ENCODE measurements at regions not wholly inside any gene's neighbourhood (a gene's known extent, or its start where the extent isn't known, plus 50 kb on each side); places are given as distances from the start of the nearest gene placed in this dataset.

DNA sequence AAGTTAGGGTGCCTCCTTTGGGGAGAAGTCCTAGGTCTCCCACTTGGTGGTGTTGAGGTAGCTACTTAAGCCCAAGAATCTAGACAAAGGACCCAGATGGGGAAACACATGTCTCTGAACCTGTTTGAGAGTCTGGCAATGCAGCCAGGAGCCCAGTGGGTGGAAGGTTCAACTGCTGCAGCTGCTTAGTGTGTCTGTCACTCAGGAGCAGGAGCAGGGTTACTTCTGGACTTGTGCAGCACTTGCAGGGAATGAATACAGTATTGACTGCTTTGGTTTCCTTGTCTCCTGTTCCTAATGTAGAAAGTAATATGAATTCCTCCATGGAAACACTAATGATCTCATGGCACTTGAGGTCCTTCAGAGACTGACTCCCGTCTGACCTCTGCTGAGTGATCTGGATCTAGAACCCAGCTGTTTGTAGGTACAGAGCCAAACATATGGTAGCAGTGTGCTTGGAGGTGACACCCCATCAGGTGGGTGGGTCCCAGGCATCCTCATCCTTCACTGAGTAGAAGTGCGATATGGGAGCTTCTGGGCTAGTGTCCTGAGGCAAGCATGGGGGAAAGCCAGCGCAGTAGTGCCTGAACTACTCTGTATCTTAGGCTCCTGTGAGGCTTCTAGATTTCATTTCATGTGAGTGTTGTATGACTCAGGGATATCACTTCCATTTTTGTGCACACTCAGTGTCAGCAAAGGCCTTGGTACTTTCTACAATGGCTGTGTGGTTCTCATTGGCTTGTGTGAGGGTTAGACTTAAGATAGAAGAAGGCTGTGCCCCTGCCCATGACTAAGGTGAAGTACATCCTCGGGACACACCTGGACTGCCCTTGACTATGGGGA is 85.0 kb upstream of the WDR1 start:
- no peak for DNase-seq

- no peak for DNase-seq
Measured at GRCh38 chr4:10200869-10201268, 84.3 kb upstream of the WDR1 start.

DNA sequence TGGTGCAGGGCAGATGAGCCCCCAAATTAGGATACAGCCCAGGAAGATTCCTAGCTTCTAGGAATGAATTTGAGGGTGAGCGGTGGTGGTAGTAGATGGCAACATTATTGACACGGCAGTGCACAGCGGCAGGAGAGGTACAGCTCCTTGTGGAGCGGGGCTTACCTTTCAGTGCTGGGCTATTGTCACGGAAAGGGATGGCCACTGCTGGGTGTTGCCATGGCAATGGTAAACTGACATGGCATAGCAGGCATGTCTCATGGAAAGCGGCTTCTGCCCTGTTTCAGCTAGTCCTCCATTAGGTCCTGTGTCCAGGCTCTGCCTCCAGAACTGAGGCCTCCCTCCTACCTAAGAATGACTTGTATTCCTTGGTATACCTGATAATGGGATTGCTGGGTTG is 81.8 kb upstream of the WDR1 start:
- DNase-seq: no peak

DNA sequence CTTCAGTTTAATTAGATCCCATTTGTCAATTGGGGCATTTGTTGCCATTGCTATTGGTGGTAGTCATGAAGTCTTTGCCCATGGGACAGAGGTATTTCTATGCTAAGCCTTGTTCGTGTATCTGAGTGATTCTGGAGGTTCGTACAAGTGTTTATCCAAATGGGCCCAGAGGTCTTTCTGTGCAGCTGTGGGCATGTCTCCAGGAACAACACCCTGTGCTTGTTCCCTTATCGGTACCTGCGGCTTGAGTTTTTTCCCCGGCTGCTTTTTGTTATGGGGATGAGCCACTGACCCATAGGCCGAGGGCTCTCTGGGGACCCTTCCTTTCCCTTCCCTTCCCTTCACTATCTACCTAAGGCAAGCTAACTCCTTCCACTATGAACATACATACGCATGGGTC is 81.4 kb upstream of the WDR1 start:
- no peak for DNase-seq

- DNase-seq: no peak
Measured at GRCh38 chr4:10196191-10196590, 79.6 kb upstream of the WDR1 start.

DNA sequence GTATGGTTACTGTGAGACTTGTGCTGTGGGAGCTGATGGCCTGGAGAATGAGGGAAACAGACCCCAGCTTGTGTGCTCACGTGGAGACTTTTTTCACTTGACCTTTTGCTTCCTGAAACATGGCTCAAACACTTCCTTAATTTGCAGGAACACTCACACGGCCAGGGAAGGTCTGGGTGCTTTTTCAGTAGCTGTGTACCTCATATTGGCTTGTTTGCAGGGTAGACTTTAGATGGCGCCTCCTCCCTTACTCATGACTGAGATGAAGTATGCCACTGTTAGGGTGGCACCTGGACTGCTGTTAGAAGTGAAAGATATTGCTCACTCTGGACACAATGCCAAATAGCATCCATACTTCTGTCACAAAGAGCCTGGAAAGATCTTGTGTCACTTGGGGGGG is 75.7 kb upstream of the WDR1 start:
- DNase-seq: no peak

- DNase-seq: no peak
Measured at GRCh38 chr4:10188400-10189004, 71.9 kb upstream of the WDR1 start.

DNA sequence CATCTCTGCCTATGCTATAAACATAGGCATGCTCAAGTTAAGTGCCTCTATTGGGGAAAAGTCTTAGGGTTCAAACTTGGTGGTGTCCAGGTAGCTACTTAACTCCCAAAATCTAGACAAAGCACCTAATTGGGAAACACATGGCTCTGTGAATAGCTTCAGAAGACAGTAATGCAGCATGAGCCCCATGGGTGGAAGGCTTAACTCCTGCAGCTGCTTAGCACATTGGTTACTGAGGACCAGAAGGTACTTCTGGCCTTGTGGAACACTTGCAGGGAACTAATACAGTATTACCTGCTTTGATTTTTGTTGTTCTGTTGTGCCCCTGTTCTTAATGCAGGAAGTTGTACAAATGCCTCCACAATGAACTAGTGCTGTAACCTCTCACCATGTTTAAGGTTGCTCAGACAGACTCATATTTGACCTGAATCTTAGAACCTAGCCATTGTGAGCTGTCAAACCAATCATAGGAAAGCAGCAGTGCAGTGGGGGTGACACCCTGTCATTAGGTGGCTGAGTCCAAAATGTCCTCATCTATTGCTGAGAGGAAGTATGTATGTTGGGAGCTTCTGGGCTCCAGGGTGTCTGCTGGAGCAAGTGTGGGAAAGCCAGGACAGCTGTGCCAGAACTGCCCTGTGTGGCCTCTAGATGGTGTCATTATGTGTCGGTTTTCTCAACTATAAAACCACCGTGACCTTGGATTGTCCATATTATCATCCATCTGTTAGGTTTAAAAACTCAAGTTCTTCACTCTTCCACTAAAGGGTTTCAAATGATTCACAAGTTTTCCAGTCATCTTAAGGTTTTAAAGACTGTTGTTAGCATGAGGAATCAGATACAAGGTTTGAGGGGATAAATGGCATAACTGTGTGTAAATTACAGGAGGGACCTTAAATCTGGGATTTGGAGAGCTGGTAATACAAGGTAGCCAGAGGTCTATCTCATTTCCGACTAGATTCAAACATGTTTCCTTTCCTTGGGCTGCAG is 69.9 kb upstream of the WDR1 start:
- peak; percentile 11 for DNase-seq

DNA sequence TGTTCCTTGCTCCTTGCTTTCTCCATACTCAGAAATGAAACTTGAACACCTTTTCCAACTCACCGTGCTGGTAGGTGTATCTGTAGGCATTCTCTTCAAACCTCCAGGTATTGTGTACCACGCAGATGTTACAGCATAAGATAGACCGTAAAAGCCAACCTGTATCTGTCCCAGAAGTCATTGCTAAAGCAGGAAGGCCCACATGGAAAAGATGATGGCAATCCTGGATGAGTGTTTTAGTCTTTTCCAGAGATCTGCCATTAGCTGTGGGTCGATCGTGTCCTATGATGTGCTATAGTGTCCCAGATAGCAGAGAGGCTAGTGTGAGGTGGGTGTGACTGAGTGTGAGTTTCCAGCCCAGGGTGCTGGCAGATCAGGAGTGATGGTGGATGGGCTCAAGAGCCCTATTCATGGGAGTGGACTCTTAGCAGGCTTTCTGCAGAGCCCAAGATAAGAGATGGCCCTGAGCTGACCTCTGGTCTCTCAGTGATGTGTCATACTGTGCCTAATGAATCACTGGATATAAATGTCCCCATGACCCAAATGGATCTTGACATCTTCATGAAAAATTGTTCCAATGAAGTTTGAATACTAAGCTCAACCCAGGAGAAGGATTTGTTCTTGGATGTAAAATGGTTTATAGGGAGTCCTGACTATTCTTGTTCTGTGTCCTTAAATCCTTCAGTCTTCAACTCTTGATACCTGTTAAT is 69.1 kb upstream of the WDR1 start:
- DNase-seq: no peak

GRCh38 chr4:10184501-10184938 is 67.9 kb upstream of the WDR1 start:
- no peak for DNase-seq

DNA sequence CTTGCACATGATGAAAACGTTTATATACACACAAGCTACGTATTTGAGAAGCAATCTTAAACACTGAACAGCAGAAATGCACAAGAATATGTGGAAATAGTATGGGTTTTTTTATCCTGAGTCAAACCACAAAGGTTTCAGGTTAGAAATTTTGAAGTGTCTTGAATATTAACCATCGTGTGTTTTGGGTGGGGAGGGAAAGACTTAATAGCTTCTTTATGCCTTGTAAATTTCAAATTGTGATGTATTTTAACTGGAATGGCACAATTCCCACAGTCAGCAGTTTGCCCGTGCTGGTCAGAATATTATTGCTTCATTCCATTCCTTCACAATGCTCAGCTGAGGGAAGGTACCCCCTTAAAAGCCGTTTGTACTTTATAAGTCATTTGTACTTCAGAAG is 67.4 kb upstream of the WDR1 start:
- no peak for DNase-seq

- DNase-seq: no peak
Measured at GRCh38 chr4:10183462-10183861, 66.9 kb upstream of the WDR1 start.

DNA sequence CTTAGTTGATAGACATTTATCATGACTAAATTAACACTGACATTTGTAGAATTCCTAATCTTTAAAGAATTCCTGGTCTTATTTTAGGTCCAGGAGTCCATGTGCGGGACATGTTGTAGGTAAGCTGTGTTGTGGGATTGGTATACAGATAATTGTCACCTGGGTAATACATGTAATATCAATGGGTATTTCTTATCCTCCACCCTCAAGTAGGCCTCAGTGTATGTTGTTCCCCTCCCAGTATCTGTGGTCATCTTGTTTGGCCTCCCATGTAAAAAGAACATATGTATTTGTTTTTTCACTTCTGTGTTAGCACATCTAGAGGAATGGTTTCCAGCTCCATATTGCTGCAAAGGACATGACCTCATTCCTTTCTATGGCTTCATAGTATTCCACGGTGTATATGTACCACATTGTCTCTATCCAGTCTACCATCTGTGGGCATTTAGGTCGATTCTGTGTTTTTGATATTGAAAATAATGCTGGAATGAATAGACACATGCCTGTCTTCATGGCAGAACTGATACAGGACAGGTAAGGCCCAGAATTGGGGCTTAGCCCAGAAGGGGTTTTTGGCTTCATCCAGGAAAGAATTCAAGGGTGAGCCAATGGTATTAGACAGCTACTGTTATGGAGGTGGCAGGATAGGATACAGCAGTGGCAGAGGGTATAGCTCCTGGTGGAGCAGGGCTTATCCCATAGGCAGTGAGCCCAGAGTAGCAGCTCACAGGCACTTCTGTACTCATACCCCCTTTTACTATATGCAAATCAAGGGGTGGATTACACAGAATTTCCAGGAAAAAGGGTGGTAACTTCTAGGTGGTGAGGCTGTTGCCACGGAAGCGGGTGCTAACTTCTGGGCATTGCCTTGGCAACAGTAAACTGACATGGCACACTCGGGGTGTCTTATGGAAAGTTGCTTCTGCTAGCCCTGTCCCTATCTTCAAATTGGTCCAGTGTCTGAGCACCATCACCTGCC is 66.1 kb upstream of the WDR1 start:
- no peak for DNase-seq

GRCh38 chr4:10181745-10182445 is 65.3 kb upstream of the WDR1 start:
- no peak for DNase-seq

- DNase-seq: peak; percentile 70
Measured at GRCh38 chr4:10180927-10181744, 64.5 kb upstream of the WDR1 start.

- no peak for DNase-seq
Measured at GRCh38 chr4:10180603-10180926, 64.0 kb upstream of the WDR1 start.

DNA sequence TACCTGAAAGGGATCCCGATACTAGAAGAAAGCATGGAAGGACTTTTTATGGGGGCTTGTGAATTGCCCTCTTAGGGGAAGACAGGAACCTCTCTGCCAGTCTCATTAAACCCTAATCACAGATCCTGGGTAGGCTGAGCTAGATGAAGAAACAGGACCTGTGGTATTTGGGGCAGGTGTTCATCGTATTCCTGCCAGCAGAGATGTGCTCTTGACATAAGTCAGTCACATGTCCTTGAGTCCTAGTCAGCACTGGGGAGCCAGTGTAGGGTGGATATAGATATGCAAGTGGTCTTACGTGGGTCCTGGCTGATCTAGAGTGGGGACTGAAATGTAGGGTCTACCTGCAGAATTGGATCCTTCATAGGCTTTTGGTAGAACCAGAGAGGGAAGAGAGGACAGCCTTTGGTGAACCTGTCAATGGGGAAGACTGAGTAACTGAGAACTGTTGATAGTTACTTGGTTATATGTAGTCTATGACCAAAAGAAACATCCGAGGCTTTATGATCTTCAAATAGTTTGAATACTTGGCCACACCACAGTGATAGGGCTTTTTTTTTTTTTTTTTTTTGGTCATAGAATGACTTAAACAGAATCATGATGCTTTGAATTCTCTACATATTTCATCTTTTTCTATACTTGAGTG is 63.5 kb upstream of the WDR1 start:
- no peak for DNase-seq

GRCh38 chr4:10178763-10179162 is 62.2 kb upstream of the WDR1 start:
- DNase-seq: no peak

GRCh38 chr4:10175626-10176025 is 59.0 kb upstream of the WDR1 start:
- DNase-seq: no peak

Measured in dermis blood vessel endothelial cell (primary cell).